Left kidney (tissue), 1 donor: ENCODE measurements at regions not wholly inside any gene's neighbourhood (a gene's known extent, or its start where the extent isn't known, plus 50 kb on each side); places are given as distances from the start of the nearest gene placed in this dataset.

Experiments
- DNase-seq: peaks from one replicate; pipeline ENCODE4 v3.0.0-alpha.2; 2013

- no peak for DNase-seq
Measured at GRCh38 chr17:55634702-55635101, 88.0 kb downstream of the TMEM100 start.

DNA sequence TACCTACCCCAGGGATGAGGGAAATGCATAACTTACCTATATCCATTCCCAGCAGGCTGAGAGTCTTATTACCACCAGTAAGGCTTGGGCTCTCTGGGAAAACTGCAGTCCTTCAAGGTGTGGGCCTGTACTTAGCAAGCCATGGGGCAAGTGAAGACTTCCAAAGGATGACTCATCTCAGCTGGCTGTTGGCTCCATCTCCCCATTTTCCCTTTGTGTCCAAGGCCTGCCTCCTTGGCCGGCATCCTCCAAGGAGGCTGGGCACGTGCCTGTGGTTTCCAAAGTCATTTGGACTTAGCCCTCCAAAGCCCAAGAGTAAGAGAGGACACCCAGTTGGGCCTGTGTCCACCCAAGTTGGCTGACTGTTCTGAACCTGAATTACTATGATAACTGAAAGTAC is 89.8 kb downstream of the TMEM100 start:
- DNase-seq: no peak

GRCh38 chr17:55632236-55632635 is 90.4 kb downstream of the TMEM100 start:
- DNase-seq: no peak

GRCh38 chr17:55629995-55630394 is 92.7 kb downstream of the TMEM100 start:
- no peak for DNase-seq

- DNase-seq: no peak
Measured at GRCh38 chr17:55625521-55625920, 97.1 kb downstream of the TMEM100 start.

DNA sequence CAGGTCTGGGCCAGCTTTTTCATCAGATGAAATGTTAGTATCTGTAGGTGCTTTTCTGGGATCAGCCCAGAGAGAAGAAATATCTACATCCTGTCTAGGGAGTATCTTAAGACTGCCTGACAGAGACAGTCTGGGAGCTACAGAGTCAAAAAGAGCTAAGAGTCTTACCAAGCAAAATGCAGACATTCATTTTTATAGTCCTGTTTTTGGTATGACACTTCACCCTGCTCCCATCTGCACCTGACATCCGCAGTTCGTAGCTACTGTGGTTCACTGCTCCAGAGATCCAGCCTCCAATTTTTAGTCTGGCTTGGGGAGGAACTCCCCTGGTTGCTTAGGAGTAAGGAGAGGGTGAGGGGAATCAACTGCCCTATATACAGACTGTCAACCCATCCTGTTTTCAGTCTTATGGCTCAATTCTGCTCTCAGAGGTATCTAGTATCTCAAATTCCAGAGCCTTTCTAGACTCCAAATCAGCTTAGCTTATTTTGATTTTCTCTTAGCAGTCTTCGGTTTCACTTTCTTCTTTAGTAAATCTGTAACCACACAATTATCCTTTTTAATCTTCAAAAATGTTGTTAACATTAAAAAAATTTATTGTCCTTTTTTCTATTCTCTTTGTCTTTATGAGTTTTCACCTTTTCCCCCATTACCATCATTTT is 97.8 kb downstream of the TMEM100 start:
- no peak for DNase-seq

GRCh38 chr17:55622547-55622946 is 100.1 kb downstream of the TMEM100 start:
- no peak for DNase-seq

DNA sequence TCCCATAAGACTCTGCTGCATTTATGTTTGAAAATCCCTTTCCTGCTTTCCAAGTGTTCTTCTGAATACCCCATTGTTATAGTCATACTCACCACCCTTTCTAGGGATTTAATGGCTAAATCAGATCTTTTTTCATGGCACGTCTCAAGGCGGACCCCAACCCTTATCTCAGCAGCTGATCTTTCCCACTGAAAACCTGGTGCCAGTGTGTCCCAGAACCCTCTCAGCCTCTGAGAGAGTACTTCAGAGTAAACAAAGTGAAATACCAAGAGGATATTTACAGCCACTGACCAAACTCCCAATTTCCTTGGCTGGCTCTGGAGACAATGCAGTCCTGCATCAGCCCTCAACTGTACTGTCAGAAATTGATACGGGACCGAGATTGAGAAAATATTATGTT is 101.7 kb downstream of the TMEM100 start:
- no peak for DNase-seq

DNA sequence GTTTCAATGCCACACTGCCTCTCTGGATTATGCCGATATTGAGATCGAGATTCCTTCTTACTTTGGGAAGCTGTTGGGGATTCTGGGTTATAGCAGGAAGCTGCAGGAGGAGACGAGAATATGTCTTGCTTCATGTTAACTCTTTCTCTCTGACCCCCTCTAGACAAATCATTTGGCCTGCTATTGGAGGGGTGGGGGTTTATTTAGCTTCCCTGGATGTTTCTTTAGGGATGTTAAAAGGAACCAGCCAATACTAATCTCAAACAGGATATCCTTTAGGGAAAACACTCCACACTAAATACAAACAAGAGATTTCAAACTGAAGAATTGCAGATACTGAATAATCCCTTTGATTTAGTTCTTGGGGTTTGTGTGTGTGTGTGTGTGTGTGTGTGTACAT is 102.6 kb downstream of the TMEM100 start:
- DNase-seq: no peak

GRCh38 chr17:55617441-55617840 is 105.2 kb downstream of the TMEM100 start:
- DNase-seq: no peak

GRCh38 chr17:55614061-55614460 is 102.8 kb upstream of the SMIM36 start:
- DNase-seq: no peak

- DNase-seq: no peak
Measured at GRCh38 chr17:55612691-55613141, 101.5 kb upstream of the SMIM36 start.

GRCh38 chr17:55607731-55608341 is 96.6 kb upstream of the SMIM36 start:
- no peak for DNase-seq

DNA sequence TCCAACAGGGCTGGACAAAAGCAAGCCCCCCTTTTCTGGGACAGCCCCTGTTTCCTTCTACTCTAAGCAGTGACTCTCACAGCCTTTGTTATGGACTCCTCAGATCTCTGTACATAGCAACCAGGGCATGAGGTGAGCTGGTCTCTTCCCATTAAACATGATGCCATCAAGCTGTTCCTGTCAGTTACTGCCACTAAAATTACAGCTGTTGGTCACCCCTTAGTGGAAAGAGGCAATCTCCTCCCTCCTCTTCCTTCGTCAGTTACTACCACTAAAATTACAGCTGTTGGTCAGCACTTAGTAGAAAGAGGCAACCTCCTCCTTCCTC is 95.2 kb upstream of the SMIM36 start:
- DNase-seq: peak; percentile 96

- no peak for DNase-seq
Measured at GRCh38 chr17:55605705-55606487, 94.6 kb upstream of the SMIM36 start.

GRCh38 chr17:55601874-55602364 is 90.7 kb upstream of the SMIM36 start:
- DNase-seq: no peak

DNA sequence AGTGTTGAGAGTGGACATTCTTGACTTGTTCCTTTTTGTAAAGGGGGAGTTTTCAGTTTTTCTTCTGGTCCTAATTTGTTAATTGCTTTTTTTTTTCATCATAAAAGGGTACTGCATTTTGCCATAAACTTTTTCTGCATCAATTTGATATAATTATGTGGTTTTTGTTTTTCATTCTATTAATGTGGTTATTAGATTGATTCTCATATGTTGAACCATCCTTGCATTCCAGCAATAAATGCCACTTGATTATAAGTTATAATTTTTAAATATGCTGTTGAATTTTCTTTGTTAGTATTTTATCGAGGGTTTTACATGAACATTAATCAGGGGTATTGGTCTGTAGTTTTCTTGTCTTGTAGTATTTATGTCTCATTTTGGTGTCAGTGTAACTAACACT is 87.2 kb upstream of the SMIM36 start:
- no peak for DNase-seq

DNA sequence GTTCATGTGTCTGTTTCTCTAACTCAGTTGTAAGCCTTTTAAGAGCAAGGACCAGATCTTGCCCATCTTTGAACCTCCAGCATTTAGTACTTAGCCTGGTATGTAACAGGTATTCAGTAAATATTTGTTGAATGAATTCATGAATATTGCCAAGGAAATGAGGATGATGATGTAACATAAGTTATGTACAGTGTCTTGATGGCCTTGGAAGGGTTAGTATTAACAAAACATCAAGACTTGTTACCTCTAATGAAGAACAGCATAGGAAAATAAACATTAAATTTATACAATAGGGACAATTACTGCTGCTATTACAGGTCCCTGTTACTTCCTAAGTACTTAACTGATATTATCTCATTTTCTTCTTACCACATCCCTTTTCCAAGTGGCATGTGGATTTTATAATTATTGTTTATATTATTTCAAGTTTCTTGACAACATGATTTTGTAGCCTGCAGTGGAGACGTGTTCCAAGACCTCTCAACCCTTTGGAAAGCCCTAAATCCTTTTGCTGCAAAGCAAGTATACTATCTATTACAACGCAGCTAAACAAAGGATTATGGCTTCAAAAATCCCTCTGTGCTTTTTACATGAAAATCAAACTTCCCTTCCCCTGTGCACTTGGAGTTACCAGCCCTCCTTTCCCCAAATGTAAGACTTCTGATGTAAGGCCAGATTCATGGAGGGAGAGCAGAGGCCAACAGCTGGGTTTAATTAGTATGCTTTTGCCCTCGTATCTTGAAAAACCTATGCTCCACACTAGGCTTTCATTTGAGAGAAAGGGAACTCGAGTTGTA is 77.4 kb upstream of the SMIM36 start:
- no peak for DNase-seq

DNA sequence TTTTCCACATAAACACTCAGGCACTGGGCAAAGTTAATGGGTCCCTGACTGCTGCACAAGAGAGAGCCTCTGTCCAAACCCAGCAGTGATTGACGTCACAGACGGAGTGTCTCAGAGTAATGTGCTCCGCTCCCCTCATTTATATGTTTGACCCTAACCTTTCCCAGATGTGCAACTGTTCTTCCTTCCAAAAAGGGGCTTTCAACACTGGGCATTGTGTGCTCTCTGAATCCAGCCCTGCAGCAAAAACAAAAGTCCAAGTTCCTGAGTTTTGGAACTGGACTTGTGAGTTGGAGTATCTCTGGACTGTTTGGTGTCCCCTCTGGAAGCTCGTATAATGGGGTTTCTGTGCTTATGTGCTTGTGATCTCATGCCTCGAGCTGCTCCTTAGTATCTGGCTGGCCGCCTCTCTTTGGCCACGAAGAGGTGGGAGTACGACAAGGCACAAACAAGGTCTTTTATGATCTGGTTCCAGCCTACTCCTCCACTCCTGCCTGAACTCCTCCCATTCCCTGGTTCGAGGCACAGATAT is 76.4 kb upstream of the SMIM36 start:
- DNase-seq: no peak

DNA sequence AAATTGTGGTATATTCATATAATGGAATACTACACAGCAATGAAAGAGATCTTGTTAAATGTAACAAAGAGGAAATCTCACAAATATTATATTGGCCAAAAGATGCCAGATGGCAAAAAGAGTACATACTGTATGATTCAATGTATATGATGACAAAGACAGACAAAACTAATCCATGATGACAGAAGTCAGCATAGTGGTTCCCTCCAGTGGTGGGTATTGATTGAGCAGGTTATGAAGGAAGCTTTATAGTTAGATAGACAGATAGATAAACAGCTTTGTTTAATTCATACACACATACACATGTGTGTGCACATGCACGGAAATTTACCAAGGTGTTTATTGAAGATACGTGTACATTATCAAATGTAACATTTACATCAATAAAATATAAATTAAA is 74.4 kb upstream of the SMIM36 start:
- no peak for DNase-seq

GRCh38 chr17:55584861-55585260 is 73.6 kb upstream of the SMIM36 start:
- DNase-seq: no peak

DNA sequence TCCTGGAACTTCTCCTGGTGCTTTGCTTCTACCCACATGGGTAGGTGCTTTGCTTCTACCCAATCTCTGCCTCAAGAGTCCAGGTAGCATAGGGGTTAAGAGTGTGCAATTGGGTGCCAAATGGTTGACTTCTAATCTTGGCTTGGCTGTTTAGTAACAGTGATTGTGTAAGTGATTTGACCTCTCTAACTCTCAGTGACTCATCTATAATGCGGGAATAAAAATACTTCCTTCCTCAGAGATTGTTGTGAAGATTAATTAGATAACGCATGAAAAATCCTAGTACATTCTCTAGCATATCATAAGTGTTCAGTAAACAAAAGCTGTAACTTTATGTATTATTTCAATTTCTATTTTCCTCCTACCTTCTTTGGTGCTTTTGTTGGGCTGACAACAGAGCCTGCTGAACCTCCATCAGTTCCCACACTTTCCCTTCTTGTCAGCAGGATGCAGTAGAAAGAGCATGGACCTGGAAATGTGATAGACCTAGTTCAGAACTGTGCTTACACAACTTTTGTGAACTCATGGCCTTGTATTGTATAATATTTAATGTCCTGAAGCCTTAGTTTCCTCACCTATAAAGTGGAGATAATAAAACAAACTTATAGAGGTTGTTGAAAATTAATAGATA is 72.9 kb upstream of the SMIM36 start:
- DNase-seq: no peak
